PC-9 (cell line): ENCODE measurements at regions not wholly inside any gene's neighbourhood (a gene's known extent, or its start where the extent isn't known, plus 50 kb on each side); places are given as distances from the start of the nearest gene placed in this dataset.
"Not testable (repeated sequence)": the region's sequence is repeated elsewhere in the genome, so short reads cannot be mapped to it uniquely, and the experiment has no call there.

Experiments used
- CTCF ChIP-seq: fragments of 200-600 bp; sonication (generic); conservative IDR thresholded peaks from 2 replicates; pipeline ENCODE4 v1.6.1; 2017; ENCODE audit warnings: mixed run types, antibody characterized with exemption, mild to moderate bottlenecking, moderate library complexity
- EZH2 ChIP-seq: fragments of 200-600 bp; sonication (generic); IDR thresholded peaks from 2 replicates; pipeline ENCODE4 v1.8.0; 2017; ENCODE audit warnings: antibody characterized with exemption, low read depth

- not testable (repeated sequence) for TF ChIP-seq CTCF, EZH2
Measured at GRCh38 chr2:89246027-89246426, 554.6 kb downstream of the RPIA start.
